HAP-1 (cell line): ENCODE measurements at regions not wholly inside any gene's neighbourhood (a gene's known extent, or its start where the extent isn't known, plus 50 kb on each side); places are given as distances from the start of the nearest gene placed in this dataset.

Experiments
- DNase-seq, 2 experiments: peaks; one replicate each; pipeline ENCODE4 v3.0.0-alpha.2; 2016 to 2020; ENCODE audit warnings: low spot score in 2 of 2
- H3K27me3 ChIP-seq: fragments of 250-450 bp; sonication (Bioruptor Pico); 2 replicates; pipeline ENCODE4 v1.5.1; 2020; ENCODE audit warnings: low read depth, mild to moderate bottlenecking, moderate library complexity
- H3K36me3 ChIP-seq: fragments of 250-450 bp; sonication (Bioruptor Pico); replicated peaks from 2 replicates; pipeline ENCODE4 v1.5.1; 2020; ENCODE audit warnings: mild to moderate bottlenecking
- H3K4me1 ChIP-seq: fragments of 250-450 bp; sonication (Bioruptor Pico); 2 replicates; pipeline ENCODE4 v1.5.1; 2020; ENCODE audit warnings: mild to moderate bottlenecking
- H3K4me3 ChIP-seq: fragments of 250-450 bp; sonication (Bioruptor Pico); 2 replicates; pipeline ENCODE4 v1.5.1; 2020; ENCODE audit warnings: mild to moderate bottlenecking, moderate library complexity
- H3K9me3 ChIP-seq: fragments of 250-450 bp; sonication (Bioruptor Pico); 2 replicates; pipeline ENCODE4 v1.5.1; 2020; ENCODE audit warnings: mild to moderate bottlenecking, moderate library complexity
- in situ Hi-C: fragments of 300-500 bp; cut with MboI; formaldehyde crosslinking; loops from 3 replicates; pipeline ENCODE4 v1.14.3; 2020; ENCODE audit warnings: low sequenced_read_pairs, inconsistent platforms, mixed read lengths

GRCh38 chr3:103052236-103052830, 617.5 kb downstream of the ZPLD1 start:
- Histone ChIP-seq H3K4me3 (no peak overlapping the region), H3K4me1 (no peaks in the 10 kb centered on the region), H3K27me3 (no peaks in the 10 kb centered on the region), H3K36me3 (no peaks in the 10 kb centered on the region), H3K9me3 (no peaks in the 10 kb centered on the region)
- in situ Hi-C loops = no loop called here
- DNase-seq = no peak

- in situ Hi-C loops = no loop called here
- H3K27me3 ChIP-seq = no peaks in the 10 kb centered on the region
- H3K4me1 ChIP-seq = no peaks in the 10 kb centered on the region
- no peak overlapping the region for H3K4me3 ChIP-seq
- no peak for DNase-seq
- H3K36me3 ChIP-seq = no peaks in the 10 kb centered on the region
- no peaks in the 10 kb centered on the region for H3K9me3 ChIP-seq
These were observed 620.3 kb downstream of the ZPLD1 start for GRCh38 chr3:103055021-103055520.

DNA sequence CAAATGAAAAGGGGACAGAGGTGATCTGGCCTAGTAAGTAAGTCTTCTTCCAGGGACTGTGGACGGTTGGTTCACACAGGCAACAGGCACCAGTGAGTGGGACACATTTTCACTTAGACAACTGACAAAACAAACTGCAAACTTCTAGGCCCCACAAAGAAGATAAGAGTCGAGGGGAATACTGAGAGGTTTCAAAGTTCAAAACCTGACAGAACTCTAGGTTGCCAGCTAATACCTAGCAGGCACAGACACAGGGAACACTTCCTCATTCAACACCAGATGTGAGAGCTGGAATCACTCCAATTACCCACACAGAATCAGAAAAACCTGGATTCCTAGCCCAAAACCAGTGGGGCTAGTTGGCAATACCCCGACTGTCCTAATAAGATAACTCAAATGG, 621.7 kb downstream of the ZPLD1 start:
- H3K4me3 ChIP-seq = no peak overlapping the region
- H3K9me3 ChIP-seq = no peaks in the 10 kb centered on the region
- no peaks in the 10 kb centered on the region for H3K36me3 ChIP-seq
- no peaks in the 10 kb centered on the region for H3K27me3 ChIP-seq
- no peaks in the 10 kb centered on the region for H3K4me1 ChIP-seq
- DNase-seq = no peak
- in situ Hi-C loops = no loop called here

DNA sequence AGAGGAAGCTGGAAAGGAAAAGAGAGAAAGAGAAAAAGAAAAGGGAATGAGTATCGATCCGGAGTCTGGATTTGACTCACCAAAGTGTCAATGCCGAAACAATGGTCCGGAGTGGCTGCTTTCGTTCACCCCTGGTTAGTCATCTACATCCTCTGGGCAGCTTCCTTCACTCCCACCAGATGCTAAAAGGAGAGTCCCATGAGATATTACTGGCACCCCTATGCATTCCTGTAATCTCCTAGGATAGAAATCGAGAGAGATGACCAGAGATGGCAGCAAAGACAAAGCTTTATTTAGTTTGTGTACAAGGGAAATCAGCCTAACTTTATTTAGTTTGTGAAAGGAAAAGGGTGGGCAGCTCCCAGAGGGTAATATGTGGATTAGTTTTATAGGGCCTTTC, 622.2 kb downstream of the ZPLD1 start:
- Histone ChIP-seq H3K4me3 (no peak overlapping the region), H3K9me3 (no peaks in the 10 kb centered on the region), H3K27me3 (no peaks in the 10 kb centered on the region), H3K4me1 (no peaks in the 10 kb centered on the region), H3K36me3 (no peaks in the 10 kb centered on the region)
- in situ Hi-C loops = no loop called here
- no peak for DNase-seq

GRCh38 chr3:103057487-103057886, 622.7 kb downstream of the ZPLD1 start:
- Histone ChIP-seq H3K36me3 (no peaks in the 10 kb centered on the region), H3K4me3 (no peak overlapping the region), H3K4me1 (no peaks in the 10 kb centered on the region), H3K27me3 (no peaks in the 10 kb centered on the region), H3K9me3 (no peaks in the 10 kb centered on the region)
- no peak for DNase-seq
- in situ Hi-C loops = no loop called here

- no peaks in the 10 kb centered on the region for H3K9me3 ChIP-seq
- in situ Hi-C loops = no loop called here
These were observed 624.6 kb downstream of the ZPLD1 start for GRCh38 chr3:103059432-103059831.

GRCh38 chr3:103060242-103060641, 625.4 kb downstream of the ZPLD1 start:
- Histone ChIP-seq H3K27me3 (no peaks in the 10 kb centered on the region), H3K4me1 (no peaks in the 10 kb centered on the region), H3K9me3 (no peaks in the 10 kb centered on the region), H3K4me3 (no peak overlapping the region), H3K36me3 (no peaks in the 10 kb centered on the region)
- in situ Hi-C loops = no loop called here
- no peak for DNase-seq

More at GRCh38 chr3:103059432-103059831, 624.6 kb downstream of the ZPLD1 start:
- H3K4me1 ChIP-seq = no peaks in the 10 kb centered on the region
- H3K36me3 ChIP-seq = no peaks in the 10 kb centered on the region
- H3K4me3 ChIP-seq = no peak overlapping the region
- no peak for DNase-seq
- H3K27me3 ChIP-seq = no peaks in the 10 kb centered on the region

GRCh38 chr3:103067963-103068362, 633.1 kb downstream of the ZPLD1 start:
- no peaks in the 10 kb centered on the region for H3K27me3 ChIP-seq
- no peak for DNase-seq
- H3K4me1 ChIP-seq = no peaks in the 10 kb centered on the region
- H3K9me3 ChIP-seq = no peaks in the 10 kb centered on the region
- H3K4me3 ChIP-seq = no peak overlapping the region
- in situ Hi-C loops = no loop called here
- no peaks in the 10 kb centered on the region for H3K36me3 ChIP-seq

DNA sequence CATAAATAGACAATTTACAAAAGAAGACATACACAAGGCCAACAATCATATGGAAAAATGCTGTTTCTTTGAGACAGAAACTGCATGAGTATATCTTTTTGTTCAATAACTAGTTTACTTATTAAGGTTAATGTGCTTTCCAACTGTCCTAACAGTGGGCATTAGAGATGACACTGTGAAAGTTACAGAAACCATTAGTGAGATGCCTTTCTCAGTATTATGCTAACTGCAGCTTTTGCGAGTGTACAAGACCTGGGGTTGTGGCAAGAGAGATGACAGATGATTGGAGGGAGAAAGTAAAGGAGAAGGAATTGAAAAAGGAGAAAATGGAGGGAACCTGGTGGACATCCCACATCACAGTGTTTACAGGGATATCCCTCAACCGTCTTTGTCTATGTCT, 640.5 kb downstream of the ZPLD1 start:
- in situ Hi-C loops = no loop called here

GRCh38 chr3:103077910-103078309, 643.1 kb downstream of the ZPLD1 start:
- H3K9me3 ChIP-seq = no peaks in the 10 kb centered on the region
- no peaks in the 10 kb centered on the region for H3K4me1 ChIP-seq
- H3K27me3 ChIP-seq = no peaks in the 10 kb centered on the region
- DNase-seq = no peak
- in situ Hi-C loops = no loop called here
- no peaks in the 10 kb centered on the region for H3K36me3 ChIP-seq
- H3K4me3 ChIP-seq = no peak overlapping the region

More for the DNA sequence above, 640.5 kb downstream of the ZPLD1 start:
- H3K4me3 ChIP-seq = no peak overlapping the region
- no peaks in the 10 kb centered on the region for H3K4me1 ChIP-seq
- no peaks in the 10 kb centered on the region for H3K9me3 ChIP-seq
- no peaks in the 10 kb centered on the region for H3K36me3 ChIP-seq
- H3K27me3 ChIP-seq = no peaks in the 10 kb centered on the region
- DNase-seq = no peak

DNA sequence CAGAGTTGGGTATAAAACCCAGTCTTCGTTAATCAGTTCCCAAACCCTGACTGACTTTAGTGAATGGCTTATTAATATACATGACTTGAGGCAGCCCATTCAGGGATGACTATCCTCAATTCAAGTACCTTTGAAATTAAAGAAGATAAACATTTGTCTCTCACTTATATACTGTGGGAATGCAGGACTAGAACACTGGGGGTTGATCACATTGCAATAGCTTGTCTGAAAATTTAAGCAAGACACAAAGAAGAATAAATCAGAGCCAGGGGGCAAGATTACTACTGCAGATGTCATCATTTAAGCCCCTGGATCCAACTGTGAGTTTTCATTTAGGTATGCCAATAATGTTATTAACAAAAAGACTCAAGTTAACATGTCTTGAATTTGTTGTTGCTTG, 647.7 kb downstream of the ZPLD1 start:
- no peaks in the 10 kb centered on the region for H3K9me3 ChIP-seq
- no peak overlapping the region for H3K4me3 ChIP-seq
- DNase-seq = no peak
- no peaks in the 10 kb centered on the region for H3K4me1 ChIP-seq
- in situ Hi-C loops = no loop called here
- H3K36me3 ChIP-seq = no peaks in the 10 kb centered on the region
- H3K27me3 ChIP-seq = no peaks in the 10 kb centered on the region

DNA sequence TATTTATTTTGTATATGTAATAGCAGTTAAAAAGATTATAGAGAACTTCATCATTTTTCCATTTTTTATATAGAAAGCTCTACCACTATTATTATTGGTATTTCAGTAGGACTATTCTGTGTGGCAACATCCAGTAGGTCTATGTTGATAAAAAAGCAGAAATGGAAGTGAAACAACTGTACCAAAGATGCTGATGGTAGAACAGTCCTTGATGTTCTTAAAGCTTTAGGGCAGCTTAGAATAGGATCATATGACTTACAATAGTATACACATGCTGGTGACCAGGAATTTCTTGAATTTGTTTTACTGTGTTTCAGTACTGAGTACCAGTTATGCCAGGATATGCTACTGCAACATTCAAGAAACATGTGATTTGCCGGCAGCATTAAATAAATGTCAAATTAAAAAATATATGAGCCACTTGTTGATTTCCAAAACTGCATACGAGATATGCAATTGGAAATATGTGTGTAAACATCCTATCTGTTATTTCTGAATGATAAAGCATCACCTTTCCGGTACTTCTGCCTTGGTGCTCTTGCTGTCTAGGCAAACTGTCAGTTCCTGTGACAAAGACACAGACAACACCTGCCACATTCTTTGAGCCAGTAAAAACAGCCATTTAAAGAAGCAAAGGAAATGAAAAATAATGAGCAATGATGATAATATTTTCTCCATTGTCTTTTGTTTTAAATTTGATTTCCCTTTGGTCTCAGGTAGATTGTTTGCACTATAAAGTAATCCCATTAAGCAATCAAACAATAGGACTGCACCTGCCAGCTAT, 649.2 kb downstream of the ZPLD1 start:
- Histone ChIP-seq H3K4me3 (no peak overlapping the region), H3K9me3 (no peaks in the 10 kb centered on the region), H3K36me3 (no peaks in the 10 kb centered on the region), H3K4me1 (no peaks in the 10 kb centered on the region), H3K27me3 (no peaks in the 10 kb centered on the region)
- no peak for DNase-seq
- in situ Hi-C loops = no loop called here

- Histone ChIP-seq H3K27me3 (no peaks in the 10 kb centered on the region), H3K9me3 (no peaks in the 10 kb centered on the region), H3K4me1 (no peaks in the 10 kb centered on the region), H3K36me3 (no peaks in the 10 kb centered on the region), H3K4me3 (no peak overlapping the region)
- no peak for DNase-seq
- in situ Hi-C loops = no loop called here
These were observed 650.6 kb downstream of the ZPLD1 start for GRCh38 chr3:103085465-103085864.

- in situ Hi-C loops = no loop called here
- H3K27me3 ChIP-seq = no peaks in the 10 kb centered on the region
- H3K4me1 ChIP-seq = no peaks in the 10 kb centered on the region
- no peak overlapping the region for H3K4me3 ChIP-seq
- H3K9me3 ChIP-seq = no peaks in the 10 kb centered on the region
- H3K36me3 ChIP-seq = no peaks in the 10 kb centered on the region
- DNase-seq = no peak
These were observed 654.9 kb downstream of the ZPLD1 start for GRCh38 chr3:103089758-103090157.
